Stimulated activated CD8-positive, alpha-beta memory T cell treated with anti-CD3 and anti-CD28 coated beads, Interleukin-7, amount 100 ng/mL, for 1 hour (primary cell): ENCODE measurements at regions not wholly inside any gene's neighbourhood (a gene's known extent, or its start where the extent isn't known, plus 50 kb on each side); places are given as distances from the start of the nearest gene placed in this dataset.

Experiments
- DNase-seq, 2 donors: peaks; one replicate each; pipeline ENCODE4 v3.0.0-alpha.2; 2020; ENCODE audit warnings: low read depth in 2 of 2

DNA sequence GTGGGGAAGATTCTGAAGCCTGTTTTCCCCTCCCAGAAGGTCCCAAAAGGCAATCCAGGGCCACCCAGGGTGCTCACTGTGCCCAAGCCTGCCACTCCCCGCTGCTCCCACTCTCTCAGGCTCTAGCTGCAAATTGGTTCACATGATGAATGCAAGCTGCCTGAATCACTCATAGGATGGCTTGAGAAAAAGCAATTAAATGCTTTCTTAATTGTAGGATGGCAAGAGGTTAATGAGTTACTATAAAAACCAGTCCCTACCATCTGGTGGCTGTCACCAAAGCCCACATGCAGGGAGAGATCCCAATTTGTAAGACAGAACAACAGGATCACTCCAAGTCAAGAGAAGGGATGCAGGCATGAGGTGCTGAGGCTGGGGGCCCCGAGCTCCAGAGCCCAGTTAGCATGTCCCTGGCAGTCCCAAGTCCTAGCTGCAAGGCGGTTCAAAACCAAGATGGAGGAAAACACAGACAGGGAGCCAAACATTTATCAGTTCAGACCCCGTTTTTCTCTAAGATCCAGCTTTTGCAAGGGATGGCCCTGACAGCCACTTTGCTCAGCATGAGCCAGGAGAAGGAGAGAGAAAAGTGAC is 207.1 kb downstream of the UACA start:
- DNase-seq = no peak

DNA sequence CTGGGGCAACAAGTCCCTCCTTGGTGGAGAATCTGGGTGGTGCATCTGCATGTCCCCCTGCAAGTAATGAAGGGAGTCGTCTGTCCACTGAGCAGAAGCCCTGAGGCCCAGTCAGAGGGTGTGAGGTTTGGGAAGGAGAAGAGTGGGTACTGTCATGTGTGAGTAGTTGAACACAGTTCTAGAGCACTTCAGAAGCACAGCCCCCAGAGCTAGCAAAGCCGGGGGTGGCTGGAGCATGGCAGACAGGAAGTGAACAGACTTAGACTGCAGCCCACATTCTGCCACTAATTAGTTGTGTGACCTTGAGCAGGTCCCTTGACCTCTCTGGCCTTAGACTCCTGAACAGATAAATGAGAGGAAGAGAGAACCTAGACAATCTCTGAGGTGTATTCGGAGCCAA is 207.6 kb downstream of the UACA start:
- no peak for DNase-seq

GRCh38 chr15:70547846-70548487 is 215.4 kb downstream of the UACA start:
- no peak for DNase-seq

- DNase-seq = no peak
These were observed 217.8 kb downstream of the UACA start for GRCh38 chr15:70545526-70545925.

DNA sequence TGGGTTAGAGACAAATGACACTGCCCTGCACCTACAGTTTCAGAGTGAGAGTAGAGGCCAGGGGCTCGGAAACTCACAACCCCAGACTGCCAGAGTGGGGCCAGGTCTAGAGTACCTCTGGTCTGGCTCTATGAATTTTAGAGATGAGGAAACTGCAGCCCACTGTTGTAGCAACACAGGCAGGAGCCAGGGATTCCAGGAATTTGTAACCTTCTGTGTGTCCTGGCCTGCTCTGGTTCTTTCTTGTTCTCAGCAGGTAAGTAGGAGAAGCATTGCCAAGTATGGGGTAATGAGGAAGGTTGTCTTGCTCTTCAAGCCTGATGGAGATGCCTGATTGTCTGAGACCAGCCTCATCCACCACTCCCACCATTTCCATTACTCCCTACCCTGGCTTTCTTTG is 221.8 kb downstream of the UACA start:
- DNase-seq = no peak

DNA sequence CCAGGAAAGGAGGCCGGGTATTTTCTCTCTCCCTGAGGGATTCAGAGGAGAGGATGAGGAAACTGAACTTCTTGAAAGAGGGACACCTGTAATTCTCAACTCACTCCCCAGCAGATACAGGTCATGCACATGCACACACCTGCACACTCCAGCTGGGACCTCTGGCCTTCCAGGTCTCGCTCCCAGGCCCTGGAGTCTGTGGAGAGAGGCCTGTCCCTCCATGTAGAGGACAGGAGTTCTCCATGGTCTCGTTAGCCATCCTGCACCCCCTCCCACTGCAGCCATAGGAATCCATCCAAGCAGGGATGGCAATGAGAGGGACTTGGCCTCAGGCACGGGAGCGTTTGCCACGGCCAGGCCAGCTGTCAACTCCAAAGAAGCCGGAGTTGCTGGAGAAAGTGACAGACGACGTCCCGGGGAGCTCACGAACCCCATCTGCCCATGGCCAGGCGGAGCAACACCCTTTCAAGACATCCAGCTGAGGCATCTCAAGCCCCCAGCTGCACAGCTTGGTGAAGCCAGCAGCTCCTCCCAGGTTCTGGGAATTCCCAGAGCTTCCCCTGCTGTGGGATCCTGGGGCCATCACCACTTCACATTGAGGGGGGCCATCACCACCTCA is 223.3 kb downstream of the UACA start:
- DNase-seq = no peak

GRCh38 chr15:70539409-70539808 is 223.9 kb downstream of the UACA start:
- DNase-seq = no peak

DNA sequence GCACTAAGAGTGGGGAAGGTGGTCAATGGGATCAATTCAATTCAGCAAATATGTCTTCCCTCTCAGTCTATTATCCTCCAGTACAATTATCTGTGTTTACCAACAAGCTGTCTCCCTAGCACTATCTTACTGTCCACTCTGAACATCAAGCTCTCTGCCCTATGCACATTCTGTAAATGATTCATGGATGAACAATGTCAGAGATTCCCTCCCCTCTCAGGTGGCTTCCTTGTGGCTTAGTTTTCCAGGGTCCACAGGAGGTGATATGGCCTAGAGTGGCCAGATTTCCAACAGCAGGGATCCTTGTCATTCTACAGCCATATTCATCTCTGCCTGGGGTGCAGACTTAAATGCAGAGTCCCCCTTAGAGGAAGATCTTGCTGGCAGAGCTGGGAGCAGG is 225.1 kb downstream of the UACA start:
- no peak for DNase-seq

GRCh38 chr15:70535955-70536338 is 227.4 kb downstream of the UACA start:
- DNase-seq = no peak

GRCh38 chr15:70535071-70535954 is 228.0 kb downstream of the UACA start:
- no peak for DNase-seq

DNA sequence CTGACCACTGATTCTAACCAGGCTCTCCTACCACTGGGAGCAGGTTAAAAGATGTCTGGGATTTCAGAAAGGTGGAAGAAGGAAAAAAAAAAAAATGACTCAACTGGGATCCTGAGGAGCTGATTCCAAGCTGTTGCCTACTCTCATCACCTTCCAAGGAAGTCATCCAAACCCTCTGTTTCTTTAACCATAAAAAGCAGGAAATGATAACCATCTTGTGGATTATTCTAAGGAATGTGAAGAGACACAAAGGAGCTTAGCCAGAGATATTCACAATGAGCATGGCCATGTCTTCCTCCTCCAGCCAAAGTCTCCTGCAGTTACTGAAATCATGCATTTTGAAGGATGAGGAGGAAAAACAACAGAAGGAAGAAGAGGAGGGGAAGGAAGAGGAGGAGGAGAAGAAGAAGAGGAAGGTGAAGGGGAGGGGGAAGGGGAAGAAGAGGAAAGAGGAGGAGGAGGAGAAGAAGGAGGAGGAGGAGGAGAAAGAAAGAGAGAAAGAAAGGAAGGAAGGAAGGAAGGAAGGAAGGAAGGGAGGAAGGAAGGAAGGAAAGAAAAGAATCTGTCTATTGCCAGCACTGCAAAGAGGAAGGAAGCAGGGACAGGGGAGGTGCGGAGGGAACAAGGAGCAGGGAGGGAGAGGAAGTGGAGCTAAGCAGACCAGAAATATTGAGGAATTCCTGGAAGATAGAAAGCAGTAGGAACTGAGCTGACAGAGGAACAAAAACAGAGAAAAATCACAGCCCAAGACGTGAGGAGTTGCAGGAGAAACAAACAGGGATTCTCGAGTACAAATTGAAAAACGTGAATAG is 229.2 kb downstream of the UACA start:
- DNase-seq = no peak

DNA sequence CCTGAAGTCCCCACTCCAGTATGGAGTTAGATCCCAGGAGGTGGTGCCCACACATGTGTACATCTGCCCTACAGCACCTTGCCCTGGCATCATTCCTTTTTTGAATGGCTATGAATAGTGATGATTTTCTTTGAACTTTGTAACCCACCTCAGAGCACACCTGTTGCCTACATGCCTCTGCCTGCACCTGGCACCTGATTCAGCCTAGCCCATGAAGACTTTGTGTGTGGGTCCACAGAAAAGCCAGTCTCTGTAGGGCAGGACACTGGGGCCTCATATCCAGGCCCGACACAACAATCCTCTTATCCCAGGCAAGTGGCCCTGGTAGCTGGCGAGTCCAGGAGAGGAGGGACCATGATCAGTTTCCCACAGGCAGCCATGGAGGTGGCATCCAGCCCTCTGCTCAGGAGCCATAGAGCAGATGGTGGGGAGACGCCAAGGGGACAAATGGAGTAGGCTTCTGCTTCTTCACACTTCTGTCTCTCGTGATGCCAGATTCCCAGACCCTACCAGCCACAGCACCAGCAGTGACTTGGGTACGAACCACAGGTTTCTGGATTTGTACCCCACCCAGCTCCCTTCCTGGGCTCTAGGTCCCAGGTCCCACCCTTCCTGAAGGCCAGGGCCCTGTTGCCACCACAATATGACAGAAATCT is 230.7 kb downstream of the UACA start:
- DNase-seq = no peak

DNA sequence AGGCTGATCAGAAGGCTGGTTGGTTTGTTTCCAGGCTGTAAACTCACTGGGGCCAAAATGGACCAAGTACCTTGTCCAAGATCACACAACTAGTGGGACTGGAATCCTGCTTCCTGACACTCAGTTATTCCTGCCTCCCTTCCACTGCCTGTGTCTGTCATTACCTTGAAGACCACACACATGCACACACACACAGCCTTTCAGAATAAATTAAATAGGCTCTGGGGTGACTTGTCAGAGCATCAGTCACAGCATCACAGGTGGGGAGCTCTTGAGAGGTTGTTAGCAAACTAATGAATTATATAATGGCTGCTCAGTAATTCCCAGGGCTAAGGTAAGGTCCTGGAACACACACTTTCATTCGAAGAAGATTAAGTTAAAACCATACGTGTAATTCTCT is 231.8 kb downstream of the UACA start:
- no peak for DNase-seq

GRCh38 chr15:70530906-70531305 is 232.5 kb downstream of the UACA start:
- DNase-seq = no peak

DNA sequence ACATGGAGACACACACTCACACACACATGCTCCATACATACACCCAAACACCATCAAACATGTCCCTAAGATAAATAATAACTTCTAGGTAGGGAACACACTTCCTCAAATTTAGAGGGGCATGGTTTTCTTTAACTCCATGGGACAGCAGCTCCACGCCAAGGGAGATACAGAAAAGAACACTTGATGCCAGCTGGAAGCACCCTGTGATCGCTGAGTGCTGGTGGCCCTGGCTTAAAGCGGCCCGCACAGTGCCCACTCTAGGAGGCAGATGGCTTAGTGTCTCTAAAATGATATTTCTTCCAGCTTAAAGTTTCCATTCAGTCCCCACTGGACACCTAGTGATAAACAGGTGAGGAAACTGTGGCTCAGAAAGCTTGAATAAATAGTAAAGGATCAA is 232.9 kb downstream of the UACA start:
- DNase-seq = no peak

- no peak for DNase-seq
These were observed 233.3 kb downstream of the UACA start for GRCh38 chr15:70530017-70530499.

DNA sequence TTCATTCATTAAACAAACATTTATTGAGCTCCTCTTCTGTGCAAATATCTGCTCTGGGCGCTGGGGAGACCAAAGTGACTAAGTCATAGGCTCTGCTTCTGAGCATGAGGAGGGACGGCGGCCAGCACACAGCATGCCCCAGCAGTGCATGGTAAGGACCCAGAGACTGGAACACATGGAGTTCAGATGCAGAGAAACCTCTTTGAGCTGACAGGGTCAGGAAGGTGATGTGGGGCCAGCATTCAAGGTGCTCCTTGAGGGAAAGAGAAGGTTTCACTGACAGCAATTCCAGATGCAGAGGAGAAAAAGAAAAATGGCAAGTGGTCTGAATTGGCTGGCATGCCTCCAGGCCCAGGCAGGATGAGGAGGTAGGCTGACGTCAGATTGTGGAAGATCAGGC is 234.5 kb downstream of the UACA start:
- DNase-seq = no peak

DNA sequence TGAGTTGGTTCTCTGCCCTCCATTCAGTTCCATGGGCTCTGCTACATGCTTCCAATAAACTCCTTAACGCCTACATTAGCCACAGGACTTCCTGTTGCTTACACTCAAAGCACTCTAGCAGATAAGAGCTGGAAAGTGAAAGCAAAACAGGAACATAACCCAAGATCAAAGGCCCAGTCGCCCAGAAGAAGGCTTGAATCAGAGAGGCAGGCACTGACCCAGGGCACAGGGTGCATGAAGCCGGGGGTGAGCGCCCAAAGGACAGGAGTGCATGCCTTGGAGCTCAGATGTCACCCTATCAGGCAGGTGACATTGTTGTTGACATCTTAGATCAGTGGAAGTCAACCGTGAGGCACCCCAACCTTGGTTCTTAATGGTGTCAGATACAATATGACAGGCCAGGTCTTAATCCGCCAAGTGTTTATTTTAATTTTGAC is 235.1 kb downstream of the UACA start:
- no peak for DNase-seq

GRCh38 chr15:70526974-70527325 is 236.4 kb downstream of the UACA start:
- DNase-seq = no peak

DNA sequence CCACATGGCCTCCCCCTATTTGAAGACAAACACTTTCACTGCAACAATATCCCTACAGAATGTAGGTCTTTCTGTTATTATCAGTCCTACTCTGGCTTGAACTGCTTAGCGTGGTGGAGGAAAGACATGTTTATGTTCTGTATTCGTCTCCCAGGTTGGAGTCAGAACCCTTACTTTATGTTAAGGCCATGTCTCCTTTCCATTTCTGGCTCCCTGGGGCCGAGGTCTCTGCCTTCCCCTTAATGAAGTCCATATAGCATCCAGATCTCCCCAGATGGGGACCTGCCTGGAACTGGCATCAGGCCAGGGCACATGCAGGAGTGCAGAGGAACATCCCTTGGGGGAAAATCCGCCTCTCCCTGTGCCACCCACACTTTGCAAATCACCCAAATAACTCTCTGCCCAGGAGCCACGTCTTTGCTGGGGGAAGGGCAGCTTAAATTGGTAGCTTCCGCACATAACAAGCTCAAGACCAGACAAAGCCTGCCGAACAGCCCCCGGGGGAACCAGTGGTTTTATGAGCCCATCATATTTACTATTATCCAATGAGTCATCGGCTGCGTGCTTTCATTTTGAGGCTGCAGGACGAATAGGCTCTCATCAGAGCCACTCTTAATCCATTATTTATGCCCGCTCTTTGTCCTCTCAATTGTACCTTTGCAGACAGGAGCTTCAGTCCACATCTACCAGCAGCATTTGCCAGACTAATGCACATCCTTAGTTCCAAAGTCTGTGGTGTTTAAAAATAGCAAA is 237.0 kb downstream of the UACA start:
- DNase-seq = no peak
